Sciatic nerve (tissue), 2 donors: ENCODE measurements at regions not wholly inside any gene's neighbourhood (a gene's known extent, or its start where the extent isn't known, plus 50 kb on each side); places are given as distances from the start of the nearest gene placed in this dataset.

Experiments
- ATAC-seq: fragments of 200-7000 bp; cut with Tn5 transposase; one replicate; pipeline ENCODE4 v1.9.1; 2020; ENCODE audit warnings: mild to moderate bottlenecking, moderate library complexity
- DNase-seq: peaks from one replicate; pipeline ENCODE4 v3.0.0-alpha.2; 2020; ENCODE audit warnings: low spot score
- intact Hi-C: fragments of 100-400 bp; cut with DNase I; formaldehyde crosslinking; loops from one replicate; pipeline ENCODE4 v1.14.2; 2022
- donor health status: DM: no; HTN: no; CAD: no.
- donor health status: DM: no; HTN: no; CAD: no.

- ATAC-seq (no peak), DNase-seq (no peak)
- intact Hi-C loops, result no loop called here
These were observed 108.1 kb downstream of the MAP3K21 start for GRCh38 chr1:233435622-233436021.

GRCh38 chr1:233439721-233440120 lies 112.2 kb downstream of the MAP3K21 start:
- intact Hi-C loops, result no loop called here
- ATAC-seq, result no peak
- no peak for DNase-seq

- intact Hi-C loops, result no loop called here
- ATAC-seq (peak; percentile 45), DNase-seq (no peak)
These were observed 113.5 kb downstream of the MAP3K21 start for GRCh38 chr1:233440951-233441401.

GRCh38 chr1:233442026-233442780 lies 114.7 kb downstream of the MAP3K21 start:
- DNase-seq, result no peak
- no peak for ATAC-seq
- intact Hi-C loops, result no loop called here

- ATAC-seq (no peak), DNase-seq (no peak)
- intact Hi-C loops, result no loop called here
These were observed 115.7 kb downstream of the MAP3K21 start for GRCh38 chr1:233443040-233443760.

- ATAC-seq (no peak), DNase-seq (no peak)
- intact Hi-C loops, result no loop called here
These were observed 117.0 kb downstream of the MAP3K21 start for GRCh38 chr1:233444484-233444883.

- DNase-seq (no peak), ATAC-seq (no peak)
- intact Hi-C loops, result no loop called here
These were observed 118.2 kb downstream of the MAP3K21 start for GRCh38 chr1:233445737-233446136.

- ATAC-seq, result no peak
- intact Hi-C loops, result no loop called here
- DNase-seq, result no peak
These were observed 119.4 kb downstream of the MAP3K21 start for GRCh38 chr1:233446935-233447334.

- intact Hi-C loops, result no loop called here
These were observed 120.7 kb downstream of the MAP3K21 start for GRCh38 chr1:233448109-233448689.

GRCh38 chr1:233452724-233453123 lies 125.2 kb downstream of the MAP3K21 start:
- no peak for DNase-seq
- intact Hi-C loops, result no loop called here
- no peak for ATAC-seq

More at GRCh38 chr1:233448109-233448689, 120.7 kb downstream of the MAP3K21 start:
- DNase-seq, result no peak
- ATAC-seq, result no peak

GRCh38 chr1:233453433-233454200 lies 126.1 kb downstream of the MAP3K21 start:
- no peak for DNase-seq
- ATAC-seq, result no peak
- intact Hi-C loops, result no loop called here

- intact Hi-C loops, result no loop called here
- no peak for DNase-seq
- no peak for ATAC-seq
These were observed 132.0 kb downstream of the MAP3K21 start for GRCh38 chr1:233459470-233459945.

GRCh38 chr1:233459968-233460367 lies 132.4 kb downstream of the MAP3K21 start:
- ATAC-seq (no peak), DNase-seq (no peak)
- intact Hi-C loops, result no loop called here

- ATAC-seq (no peak), DNase-seq (no peak)
- intact Hi-C loops, result no loop called here
These were observed 133.2 kb downstream of the MAP3K21 start for GRCh38 chr1:233460692-233461091.

GRCh38 chr1:233461847-233462246 lies 134.3 kb downstream of the MAP3K21 start:
- ATAC-seq (no peak), DNase-seq (no peak)
- intact Hi-C loops, result no loop called here

GRCh38 chr1:233463333-233463732 lies 135.8 kb downstream of the MAP3K21 start:
- DNase-seq, result no peak
- intact Hi-C loops, result no loop called here
- ATAC-seq, result no peak

GRCh38 chr1:233465745-233466343 lies 138.3 kb downstream of the MAP3K21 start:
- intact Hi-C loops, result no loop called here
- ATAC-seq (no peak), DNase-seq (no peak)

- intact Hi-C loops, result no loop called here
- ATAC-seq (no peak), DNase-seq (no peak)
These were observed 143.0 kb upstream of the KCNK1 start for GRCh38 chr1:233470741-233471499.
